Activated CD8-positive, alpha-beta T cell treated with anti-CD3 and anti-CD28 coated beads for 36 hours (primary cell): ENCODE measurements at regions not wholly inside any gene's neighbourhood (a gene's known extent, or its start where the extent isn't known, plus 50 kb on each side); places are given as distances from the start of the nearest gene placed in this dataset.

Source experiments
- ATAC-seq: fragments of 200-7000 bp; cut with Tn5 transposase; one replicate; pipeline ENCODE4 v1.10.0; 2021; ENCODE audit warnings: mild to moderate bottlenecking, moderate library complexity
- CTCF ChIA-PET: fragments of 350-600 bp; sonication (Branson Sonifier 250); formaldehyde crosslinking; loops from one replicate; lab custom pipeline; 2021; ENCODE audit warnings: antibody characterized with exemption; lab: Charles Lee
- POLR2A ChIA-PET: fragments of 350-600 bp; sonication (Branson Sonifier 250); formaldehyde crosslinking; loops from one replicate; lab custom pipeline; 2021; ENCODE audit warnings: antibody characterized with exemption; lab: Charles Lee
- DNase-seq: peaks from one replicate; pipeline ENCODE4 v3.0.0-alpha.2; 2020
- H3K27ac Mint-ChIP-seq: one replicate; pipeline ENCODE4 v1.8.0; 2021; ENCODE audit warnings: mild to moderate bottlenecking, mixed read lengths
- H3K27me3 Mint-ChIP-seq: one replicate; pipeline ENCODE4 v1.8.0; 2021; ENCODE audit warnings: mixed read lengths
- H3K36me3 Mint-ChIP-seq: one replicate; pipeline ENCODE4 v1.8.0; 2021; ENCODE audit warnings: low read depth, mixed read lengths
- H3K4me1 Mint-ChIP-seq: one replicate; pipeline ENCODE4 v1.8.0; 2021; ENCODE audit warnings: low read depth, mixed read lengths
- H3K4me3 Mint-ChIP-seq: one replicate; pipeline ENCODE4 v1.8.0; 2021; ENCODE audit warnings: mild to moderate bottlenecking, moderate library complexity, mixed read lengths
- H3K9me3 Mint-ChIP-seq: one replicate; pipeline ENCODE4 v1.8.0; 2021; ENCODE audit warnings: mixed read lengths
- intact Hi-C: fragments of 100-400 bp; cut with micrococcal nuclease; formaldehyde crosslinking; loops from one replicate; pipeline ENCODE4 v1.10.0; 2022
- TF ChIP-seq, protein P1 (sequence below): fragments of 200-600 bp; IDR thresholded peaks from one replicate; pipeline ENCODE4 v1.8.0; 2022; ENCODE audit warnings: antibody characterized with exemption, mild to moderate bottlenecking

DNA sequence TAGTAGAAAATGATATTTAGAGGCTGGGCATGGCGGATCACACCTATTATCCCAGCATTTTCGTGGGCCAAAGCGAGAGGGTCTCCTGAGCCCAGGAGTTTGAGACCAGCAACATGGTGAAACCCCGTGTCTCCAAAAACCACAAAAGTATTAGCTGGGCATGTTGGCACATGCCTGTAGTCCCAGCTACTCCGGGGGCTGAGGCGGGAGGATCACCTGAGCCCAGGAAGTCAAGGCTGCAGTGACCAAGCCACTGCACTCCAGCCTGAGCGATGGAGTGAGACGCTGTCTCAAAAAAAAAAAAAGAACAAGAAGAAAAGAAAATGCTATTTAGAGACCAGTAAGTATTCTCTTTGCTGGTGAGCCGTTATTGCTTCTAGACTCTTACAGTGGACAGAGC is 79.2 kb upstream of the MDM1 start:
- Mint-ChIP-seq H3K36me3 (no peaks in the 10 kb centered on the region), H3K27ac (no peak overlapping the region), H3K27me3 (no peaks in the 10 kb centered on the region), H3K9me3 (no peaks in the 10 kb centered on the region), H3K4me3 (no peak overlapping the region), H3K4me1 (peaks cover 9% of the 10 kb centered on the region)
- ChIA-PET POLR2A (interaction anchor here (0.6 to 0.9 kb wide), 2 partner anchors 38 to 98 kb away, joined by 3 read pairs; no protein-coding TSS in a partner anchor), CTCF (no interaction called here)
- ATAC-seq (no peak), DNase-seq (no peak)
- intact Hi-C loops: no loop called here
- TF ChIP-seq, protein P1, sequence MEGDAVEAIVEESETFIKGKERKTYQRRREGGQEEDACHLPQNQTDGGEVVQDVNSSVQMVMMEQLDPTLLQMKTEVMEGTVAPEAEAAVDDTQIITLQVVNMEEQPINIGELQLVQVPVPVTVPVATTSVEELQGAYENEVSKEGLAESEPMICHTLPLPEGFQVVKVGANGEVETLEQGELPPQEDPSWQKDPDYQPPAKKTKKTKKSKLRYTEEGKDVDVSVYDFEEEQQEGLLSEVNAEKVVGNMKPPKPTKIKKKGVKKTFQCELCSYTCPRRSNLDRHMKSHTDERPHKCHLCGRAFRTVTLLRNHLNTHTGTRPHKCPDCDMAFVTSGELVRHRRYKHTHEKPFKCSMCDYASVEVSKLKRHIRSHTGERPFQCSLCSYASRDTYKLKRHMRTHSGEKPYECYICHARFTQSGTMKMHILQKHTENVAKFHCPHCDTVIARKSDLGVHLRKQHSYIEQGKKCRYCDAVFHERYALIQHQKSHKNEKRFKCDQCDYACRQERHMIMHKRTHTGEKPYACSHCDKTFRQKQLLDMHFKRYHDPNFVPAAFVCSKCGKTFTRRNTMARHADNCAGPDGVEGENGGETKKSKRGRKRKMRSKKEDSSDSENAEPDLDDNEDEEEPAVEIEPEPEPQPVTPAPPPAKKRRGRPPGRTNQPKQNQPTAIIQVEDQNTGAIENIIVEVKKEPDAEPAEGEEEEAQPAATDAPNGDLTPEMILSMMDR: no peak

DNA sequence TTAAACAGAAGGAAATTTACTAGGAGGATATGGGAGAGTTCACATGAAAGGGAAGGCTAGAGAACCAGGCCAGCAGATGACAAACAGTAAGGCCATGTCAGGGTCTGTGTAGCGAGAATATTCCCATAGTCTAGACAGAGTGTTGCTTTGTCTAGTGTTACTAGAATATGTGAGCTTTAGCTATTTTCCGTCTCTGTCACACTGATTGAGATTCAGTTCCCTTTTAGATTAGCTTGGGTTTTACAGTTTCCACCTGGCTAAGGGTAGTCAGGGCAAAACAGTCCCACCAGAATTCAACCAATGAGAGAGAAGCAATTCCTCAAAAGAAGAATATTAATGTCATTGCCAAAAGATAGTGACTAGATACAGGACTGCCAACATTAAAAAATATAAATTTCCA is 82.8 kb upstream of the MDM1 start:
- H3K9me3 Mint-ChIP-seq: no peaks in the 10 kb centered on the region
- peaks cover 13% of the 10 kb centered on the region for H3K4me1 Mint-ChIP-seq
- H3K27ac Mint-ChIP-seq: no peak overlapping the region
- no peaks in the 10 kb centered on the region for H3K36me3 Mint-ChIP-seq
- intact Hi-C loops: no loop called here
- ChIA-PET CTCF (interaction anchor here (1.5 kb wide), 1 partner anchor 29 kb away, joined by 4 read pairs; no protein-coding TSS in a partner anchor), POLR2A (no interaction called here)
- no peaks in the 10 kb centered on the region for H3K27me3 Mint-ChIP-seq
- no peak for ATAC-seq
- H3K4me3 Mint-ChIP-seq: no peak overlapping the region
- TF ChIP-seq, protein P1: no peak
- DNase-seq: no peak

DNA sequence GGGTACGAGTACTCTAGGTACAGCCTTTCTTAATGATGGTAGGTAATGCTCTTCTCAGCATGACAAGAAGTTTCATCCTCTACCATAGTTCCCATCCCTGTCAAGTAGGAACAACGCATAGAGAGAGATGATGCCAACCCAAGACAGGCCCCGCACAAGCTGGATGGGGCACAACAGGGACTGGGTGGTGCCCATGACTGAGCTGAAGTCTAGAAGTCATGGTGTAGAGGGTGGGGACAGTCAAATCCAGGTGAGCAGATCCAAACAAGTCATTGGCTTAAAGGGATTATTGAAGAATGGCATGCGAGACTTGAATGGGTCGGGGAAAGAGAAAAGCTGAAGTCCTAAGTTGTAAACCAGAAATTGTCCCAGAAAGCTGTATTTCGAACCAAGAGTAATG is 84.2 kb upstream of the MDM1 start:
- H3K27ac Mint-ChIP-seq: no peak overlapping the region
- intact Hi-C loops: no loop called here
- no peaks in the 10 kb centered on the region for H3K36me3 Mint-ChIP-seq
- DNase-seq: no peak
- no peaks in the 10 kb centered on the region for H3K9me3 Mint-ChIP-seq
- TF ChIP-seq, protein P1: no peak
- no peak for ATAC-seq
- ChIA-PET POLR2A (interaction anchor here (0.5 to 1.1 kb wide), 3 partner anchors 74 to 618 kb away, joined by 3 read pairs; no protein-coding TSS in a partner anchor), CTCF (interaction anchor here (1.1 kb wide), 1 partner anchor 23 kb away, joined by 3 read pairs; no protein-coding TSS in a partner anchor)
- peaks cover 26% of the 10 kb centered on the region for H3K4me1 Mint-ChIP-seq
- no peaks in the 10 kb centered on the region for H3K27me3 Mint-ChIP-seq
- H3K4me3 Mint-ChIP-seq: no peak overlapping the region

DNA sequence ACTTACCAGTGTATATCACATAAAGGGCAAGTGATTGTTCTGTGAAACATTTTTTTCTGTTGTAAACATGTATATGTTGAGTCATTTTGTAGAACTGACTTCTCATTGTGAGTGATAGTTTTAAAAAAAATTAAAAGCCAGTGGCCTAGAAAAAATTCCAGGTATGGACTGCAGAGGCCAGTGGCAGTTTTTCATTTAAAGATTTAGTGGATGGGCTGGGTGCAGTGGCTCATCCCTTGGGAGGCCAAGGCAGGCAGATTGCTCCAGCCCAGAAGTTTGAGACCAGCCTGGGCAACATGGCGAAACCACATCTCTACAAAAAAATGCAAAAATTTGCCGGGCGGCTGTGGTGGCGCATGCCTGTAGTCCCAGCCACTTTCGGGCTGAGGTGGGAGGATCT is 84.7 kb upstream of the MDM1 start:
- H3K4me1 Mint-ChIP-seq: peaks cover 26% of the 10 kb centered on the region
- CTCF ChIA-PET: interaction anchor here (1.1 kb wide), 1 partner anchor 24 kb away, joined by 3 read pairs; no protein-coding TSS in a partner anchor
- no peaks in the 10 kb centered on the region for H3K27me3 Mint-ChIP-seq
- no peaks in the 10 kb centered on the region for H3K36me3 Mint-ChIP-seq
- H3K4me3 Mint-ChIP-seq: no peak overlapping the region
- DNase-seq: no peak
- TF ChIP-seq, protein P1: no peak
- H3K27ac Mint-ChIP-seq: no peak overlapping the region
- intact Hi-C loops: no loop called here
- ATAC-seq: no peak
- H3K9me3 Mint-ChIP-seq: no peaks in the 10 kb centered on the region
- POLR2A ChIA-PET: interaction anchor here (1.1 kb wide), 1 partner anchor 208 kb away, joined by 3 read pairs; no protein-coding TSS in a partner anchor

DNA sequence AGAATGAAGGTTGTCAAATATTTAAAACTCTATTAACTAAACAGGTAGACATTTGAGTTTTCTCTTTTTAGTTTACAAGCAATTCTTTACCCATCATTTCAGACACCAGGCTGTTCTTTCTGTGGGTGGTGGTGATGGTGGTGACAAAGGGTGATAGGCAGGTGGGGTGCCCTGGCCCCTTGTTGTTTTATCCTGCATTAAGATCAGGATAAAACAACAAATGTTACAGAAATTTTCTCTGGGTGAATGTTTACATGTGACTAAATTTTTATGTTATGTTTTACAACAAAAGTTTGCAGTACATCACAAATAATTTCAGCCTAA is 85.9 kb upstream of the MDM1 start:
- TF ChIP-seq, protein P1: no peak
- ATAC-seq (no peak), DNase-seq (no peak)
- Mint-ChIP-seq H3K9me3 (no peaks in the 10 kb centered on the region), H3K36me3 (no peaks in the 10 kb centered on the region), H3K27me3 (no peaks in the 10 kb centered on the region), H3K4me3 (no peak overlapping the region), H3K27ac (no peak overlapping the region), H3K4me1 (peaks cover 33% of the 10 kb centered on the region)
- ChIA-PET CTCF (interaction anchor here (0.7 kb wide), 1 partner anchor 33 kb away, joined by 3 read pairs; no protein-coding TSS in a partner anchor), POLR2A (interaction anchor here (1.4 kb wide), 1 partner anchor 39 kb away, joined by 4 read pairs; no protein-coding TSS in a partner anchor)
- intact Hi-C loops: no loop called here
